ENCODE measurements at regions not wholly inside any gene's neighbourhood (a gene's known extent, or its start where the extent isn't known, plus 50 kb on each side); places are given as distances from the start of the nearest gene placed in this dataset.

GRCh38 chr11:128215238-128215882 lies 372.0 kb downstream of the ETS1 start:
- TF ChIP-seq CTCF (IDR thresholded peaks at IDR 0.05) (no peak), POLR2A (IDR thresholded peaks at IDR 0.05) (no peak)
